HG02571 (cell line): ENCODE measurements at regions not wholly inside any gene's neighbourhood (a gene's known extent, or its start where the extent isn't known, plus 50 kb on each side); places are given as distances from the start of the nearest gene placed in this dataset.
"Not testable (repeated sequence)": the region's sequence is repeated elsewhere in the genome, so short reads cannot be mapped to it uniquely, and the experiment has no call there.

Experiments used
- ATAC-seq: cut with Tn5 transposase; IDR thresholded peaks from one replicate; pipeline ENCODE4 v1.9.1; 2021; ENCODE audit warnings: mild to moderate bottlenecking, moderate library complexity; ENCODE audit not compliant: unreplicated experiment

- no peak for ATAC-seq
Observed at GRCh38 chr16:88328313-88328980, 54.3 kb upstream of the ZNF469 start.

DNA sequence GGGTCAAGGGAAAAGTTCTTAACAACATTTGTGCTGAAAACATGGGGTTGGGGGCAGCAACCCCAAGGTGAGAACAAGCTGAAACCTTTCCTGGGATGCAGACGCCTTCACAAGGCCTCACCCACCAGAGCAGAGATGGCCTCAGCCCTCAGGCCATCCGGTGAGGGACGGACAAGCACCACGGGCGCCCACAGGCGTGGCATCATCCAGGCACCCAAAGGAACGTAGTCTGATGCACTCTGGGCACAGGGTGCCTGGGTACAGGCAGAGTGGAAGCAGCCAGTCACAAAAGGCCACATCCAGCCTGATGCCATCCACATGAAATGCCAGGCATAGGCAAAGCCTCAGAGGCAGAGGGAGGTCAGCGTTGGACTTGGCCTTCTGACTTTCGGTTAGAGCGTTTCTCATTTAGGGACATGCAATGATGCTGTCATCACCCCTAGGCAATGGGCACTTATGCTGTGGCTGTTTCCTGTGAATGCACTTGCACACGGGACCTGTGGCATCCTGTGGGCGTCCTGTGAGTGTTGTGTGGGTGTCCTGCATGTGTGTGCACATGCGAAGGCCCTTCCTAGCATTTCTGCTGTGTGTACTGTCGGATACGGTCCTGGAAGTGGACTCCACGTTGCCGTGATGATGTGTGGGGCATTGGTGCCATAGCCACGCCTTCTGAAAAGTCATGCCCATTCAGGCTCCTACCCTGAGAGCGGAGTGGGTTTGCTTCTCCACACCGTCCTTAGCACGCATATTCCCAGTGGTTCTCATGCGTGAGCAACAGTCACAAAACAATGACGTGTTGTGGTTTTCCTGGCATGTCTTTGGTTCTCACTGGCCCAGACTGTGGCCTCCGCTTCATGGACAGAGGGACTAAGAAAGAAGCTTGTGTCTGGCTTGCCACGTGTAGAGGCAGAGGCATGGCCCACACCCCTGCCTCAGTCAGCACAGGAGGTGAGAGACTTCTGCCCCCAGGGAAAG, 52.7 kb upstream of the ZNF469 start:
- ATAC-seq = no peak

GRCh38 chr16:88330971-88331890, 51.5 kb upstream of the ZNF469 start:
- no peak for ATAC-seq

DNA sequence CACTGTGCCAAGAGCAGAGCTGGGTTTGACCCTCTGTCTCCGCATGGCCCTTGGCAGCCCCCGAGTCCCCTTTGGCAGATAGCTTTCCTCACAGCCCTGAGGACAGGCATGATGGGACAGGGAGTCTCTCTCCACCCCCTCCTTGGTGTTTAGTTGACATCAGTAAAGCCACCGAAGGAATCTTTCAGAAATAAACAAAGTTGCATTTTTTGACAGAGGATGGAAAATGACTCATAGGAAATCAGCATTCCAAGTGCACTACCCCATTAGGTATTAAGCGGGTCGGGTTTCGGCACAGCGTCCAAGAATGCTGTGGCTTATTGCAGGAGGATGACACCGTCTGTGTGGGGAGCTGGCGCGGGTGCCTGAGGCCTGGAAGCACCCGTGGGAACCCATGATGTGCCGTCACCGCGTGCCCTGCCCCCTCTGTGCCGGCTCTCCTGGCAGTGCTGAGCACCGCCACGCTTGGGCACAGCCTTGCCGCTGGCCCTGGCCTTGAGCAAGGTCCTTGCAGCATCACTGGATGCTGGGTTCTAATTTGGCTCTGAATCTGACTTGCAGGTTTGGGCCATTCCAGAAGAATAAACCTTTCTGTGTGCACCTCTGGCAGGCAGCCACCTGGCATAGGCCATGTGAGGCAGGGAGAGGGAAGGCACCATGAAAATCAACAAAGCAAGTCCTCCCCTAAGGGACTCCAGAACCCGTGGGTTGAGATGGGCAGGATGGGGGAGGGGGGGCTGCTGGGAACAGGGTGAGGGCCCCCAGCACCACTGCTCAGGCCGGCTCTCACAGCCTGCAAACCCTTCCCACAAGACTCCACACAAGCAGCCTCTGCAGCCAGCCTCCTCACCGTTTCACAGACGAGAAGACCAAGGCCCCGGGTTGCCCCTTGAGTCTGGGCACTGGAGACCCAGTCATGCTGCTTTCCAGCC, 50.5 kb upstream of the ZNF469 start:
- ATAC-seq = no peak

DNA sequence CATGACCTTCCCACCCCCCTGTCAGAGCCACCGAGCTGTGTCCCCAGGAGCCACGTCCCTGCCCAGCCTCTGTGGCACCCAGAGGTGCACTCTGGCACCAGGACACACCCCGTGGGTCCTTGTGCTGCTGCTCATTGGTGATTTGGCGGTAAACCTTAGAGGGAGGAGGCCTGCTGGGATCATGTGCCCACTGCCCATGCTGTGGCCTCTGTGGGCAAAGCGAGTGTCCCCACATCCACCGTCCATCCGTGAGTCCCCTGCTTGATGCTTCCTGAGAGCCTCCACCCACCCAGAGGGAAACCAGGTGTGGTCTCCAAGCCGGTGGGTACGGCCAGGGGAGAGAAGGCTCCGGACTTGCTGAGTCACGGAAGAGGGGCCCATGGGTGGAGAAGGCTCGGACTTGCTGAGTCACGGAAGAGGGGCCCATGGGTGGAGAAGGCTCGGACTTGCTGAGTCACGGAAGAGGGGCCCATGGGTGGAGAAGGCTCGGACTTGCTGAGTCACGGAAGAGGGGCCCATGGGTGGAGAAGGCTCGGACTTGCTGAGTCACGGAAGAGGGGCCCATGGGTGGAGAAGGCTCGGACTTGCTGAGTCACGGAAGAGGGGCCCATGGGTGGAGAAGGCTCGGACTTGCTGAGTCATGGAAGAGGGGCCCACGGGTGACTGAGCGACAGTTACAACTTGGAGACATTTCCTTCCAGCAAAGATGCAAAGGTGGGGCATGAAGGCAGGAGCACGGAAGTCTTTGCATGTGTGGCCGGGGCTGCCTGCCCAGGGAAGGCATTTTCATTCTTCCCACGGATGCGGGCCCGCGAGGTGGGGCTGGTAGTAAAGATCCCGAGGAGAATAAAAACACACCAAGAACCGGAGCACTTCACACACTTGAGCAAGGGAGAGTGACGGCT, 49.6 kb upstream of the ZNF469 start:
- not testable (repeated sequence) for ATAC-seq
